Naive thymus-derived CD8-positive, alpha-beta T cell (primary cell): ENCODE measurements at regions not wholly inside any gene's neighbourhood (a gene's known extent, or its start where the extent isn't known, plus 50 kb on each side); places are given as distances from the start of the nearest gene placed in this dataset.
A peak's percentile ranks its signal among the peaks of the same experiment; 100 is the strongest.

Experiments
- ATAC-seq, 2 donors: fragments of 150-1000 bp; cut with Tn5 transposase in 1 of 2; sonication (Bioruptor Pico), chemical (Tn5 transposase) in 1 of 2; 1 replicate in 1 of 2; 2 replicates in 1 of 2; pipeline ENCODE4 v1.10.0; 2021; ENCODE audit warnings: mild to moderate bottlenecking in 2 of 2, moderate library complexity in 2 of 2
- POLR2A ChIA-PET: fragments of 350-600 bp; sonication (Branson Sonifier 250); formaldehyde crosslinking; loops from one replicate; lab custom pipeline; 2021; ENCODE audit warnings: antibody characterized with exemption; lab: Charles Lee
- DNase-seq, 10 donors: peaks; one replicate each; pipeline versions ENCODE4 v3.0.0 to v3.0.0-alpha.2; 2020 to 2022
- H3K27ac Mint-ChIP-seq, 10 donors: one replicate each; pipeline ENCODE4 v1.8.0; 2020 to 2022; ENCODE audit warnings: mild to moderate bottlenecking in 10 of 10, mixed read lengths in 10 of 10, moderate library complexity in 4 of 10, inconsistent platforms in 1 of 10
- H3K27me3 Mint-ChIP-seq, 5 donors: one replicate each; pipeline ENCODE4 v1.8.0; 2021 to 2022; ENCODE audit warnings: mixed read lengths in 5 of 5
- H3K36me3 Mint-ChIP-seq, 3 donors: one replicate each; pipeline ENCODE4 v1.8.0; 2020 to 2022; ENCODE audit warnings: mixed read lengths in 3 of 3, mild to moderate bottlenecking in 2 of 3, inconsistent platforms in 1 of 3
- H3K4me1 Mint-ChIP-seq, 4 donors: one replicate each; pipeline ENCODE4 v1.8.0; 2021 to 2022; ENCODE audit warnings: mixed read lengths in 4 of 4
- H3K4me3 Mint-ChIP-seq, 10 donors: one replicate each; pipeline ENCODE4 v1.8.0; 2020 to 2022; ENCODE audit warnings: mild to moderate bottlenecking in 10 of 10, mixed read lengths in 10 of 10, moderate library complexity in 6 of 10, inconsistent platforms in 1 of 10
- H3K9me3 Mint-ChIP-seq, 9 donors: one replicate each; pipeline ENCODE4 v1.8.0; 2020 to 2022; ENCODE audit warnings: mixed read lengths in 9 of 9, mild to moderate bottlenecking in 3 of 9, inconsistent platforms in 1 of 9, moderate library complexity in 1 of 9

GRCh38 chr11:110026858-110027626 is 66.2 kb upstream of the ZC3H12C start:
- Mint-ChIP-seq H3K4me3 (no peak overlapping the region), H3K27ac (peak overlapping the region in 1 of 10 donors; percentile 42), H3K36me3 (no peaks in the 10 kb centered on the region), H3K9me3 (peaks cover 0 to 16% (median 0%) of the 10 kb centered on the region in 9 donors), H3K27me3 (peaks cover 0 to 10% (median 3%) of the 10 kb centered on the region in 5 donors), H3K4me1 (peaks cover 0 to 10% (median 0%) of the 10 kb centered on the region in 4 donors)
- POLR2A ChIA-PET, result no interaction called here
- DNase-seq, result no peak
- ATAC-seq, result no peak

DNA sequence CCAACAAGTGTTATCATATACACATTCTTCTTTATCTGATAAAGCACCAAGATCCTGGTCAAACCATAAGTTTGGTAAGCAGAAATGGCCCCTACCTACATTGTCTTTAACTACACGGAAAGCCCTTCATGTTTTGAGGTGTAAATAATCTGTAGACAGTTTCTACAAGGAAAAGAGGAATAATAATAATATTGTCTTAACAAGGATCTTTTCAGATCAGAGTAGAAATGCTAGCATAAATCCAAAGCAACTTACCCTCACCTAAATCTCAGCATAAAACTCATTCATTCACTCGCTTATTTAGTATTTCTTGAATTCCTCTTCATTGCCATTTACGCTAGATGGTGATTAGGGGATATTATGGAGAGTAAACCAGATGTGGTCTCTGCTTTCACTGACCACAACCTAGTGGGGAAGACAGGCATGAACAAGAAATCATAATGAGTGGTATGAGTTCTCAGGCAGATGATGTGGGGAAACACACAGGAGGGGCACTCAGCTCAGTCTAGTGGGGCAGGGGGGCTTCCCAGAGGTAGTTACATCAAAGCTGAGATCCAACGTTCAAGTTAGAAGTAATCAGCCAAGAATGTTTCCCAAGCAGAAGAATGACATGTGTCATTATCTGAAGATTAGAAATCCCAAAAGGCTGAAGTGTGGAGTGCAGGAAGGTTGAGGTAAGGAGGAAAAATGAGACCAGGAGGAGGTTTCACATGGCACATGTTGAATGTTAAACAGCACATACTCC is 65.4 kb upstream of the ZC3H12C start:
- H3K27me3 Mint-ChIP-seq, result peaks cover 0 to 10% (median 1%) of the 10 kb centered on the region in 5 donors
- peak overlapping the region in 1 of 10 donors; percentile 42 for H3K27ac Mint-ChIP-seq
- DNase-seq (no peak), ATAC-seq (no peak)
- no peak overlapping the region for H3K4me3 Mint-ChIP-seq
- peaks cover 0 to 16% (median 0%) of the 10 kb centered on the region in 9 donors for H3K9me3 Mint-ChIP-seq
- peaks cover 0 to 10% (median 0%) of the 10 kb centered on the region in 4 donors for H3K4me1 Mint-ChIP-seq
- H3K36me3 Mint-ChIP-seq, result no peaks in the 10 kb centered on the region
- POLR2A ChIA-PET, result no interaction called here

- H3K36me3 Mint-ChIP-seq, result no peaks in the 10 kb centered on the region
- POLR2A ChIA-PET, result no interaction called here
- ATAC-seq (no peak), DNase-seq (no peak)
- no peak overlapping the region for H3K4me3 Mint-ChIP-seq
- no peak overlapping the region for H3K27ac Mint-ChIP-seq
- peaks cover 0 to 10% (median 0%) of the 10 kb centered on the region in 9 donors for H3K9me3 Mint-ChIP-seq
- peaks cover 0 to 3% (median 2%) of the 10 kb centered on the region in 5 donors for H3K27me3 Mint-ChIP-seq
- H3K4me1 Mint-ChIP-seq, result peaks cover 0 to 10% (median 0%) of the 10 kb centered on the region in 4 donors
These were observed 64.3 kb upstream of the ZC3H12C start for GRCh38 chr11:110028921-110029320.

DNA sequence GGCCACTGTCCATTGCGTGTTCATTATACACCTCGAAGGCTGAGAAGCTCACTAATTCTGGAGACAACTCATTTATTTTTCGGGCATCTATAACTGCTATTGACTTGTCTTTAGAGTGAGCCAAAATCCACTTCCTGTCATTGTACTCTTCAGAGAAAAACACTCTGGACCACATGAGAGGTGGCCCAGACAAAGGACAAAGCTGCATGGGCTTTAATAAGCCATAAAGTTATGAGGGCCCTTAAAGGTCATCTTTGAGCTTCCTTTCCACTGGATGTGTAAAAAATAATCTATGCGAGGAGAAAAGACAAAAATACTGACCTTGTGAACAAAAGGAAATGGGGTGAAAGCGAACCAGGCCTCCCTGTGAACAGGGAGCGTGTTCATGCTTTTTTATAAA is 63.5 kb upstream of the ZC3H12C start:
- no peak for ATAC-seq
- H3K36me3 Mint-ChIP-seq, result no peaks in the 10 kb centered on the region
- POLR2A ChIA-PET, result no interaction called here

GRCh38 chr11:110031171-110031570 is 62.0 kb upstream of the ZC3H12C start:
- POLR2A ChIA-PET, result no interaction called here
- peaks cover 0 to 11% (median 0%) of the 10 kb centered on the region in 5 donors for H3K27me3 Mint-ChIP-seq
- H3K9me3 Mint-ChIP-seq, result peaks cover 0 to 7% (median 0%) of the 10 kb centered on the region in 9 donors

More for the DNA sequence above, 63.5 kb upstream of the ZC3H12C start:
- Mint-ChIP-seq H3K4me3 (no peak overlapping the region), H3K4me1 (peaks cover 0 to 10% (median 0%) of the 10 kb centered on the region in 4 donors), H3K27me3 (peaks cover 0 to 6% (median 0%) of the 10 kb centered on the region in 5 donors), H3K9me3 (peaks cover 0 to 7% (median 0%) of the 10 kb centered on the region in 9 donors), H3K27ac (no peak overlapping the region)
- no peak for DNase-seq

DNA sequence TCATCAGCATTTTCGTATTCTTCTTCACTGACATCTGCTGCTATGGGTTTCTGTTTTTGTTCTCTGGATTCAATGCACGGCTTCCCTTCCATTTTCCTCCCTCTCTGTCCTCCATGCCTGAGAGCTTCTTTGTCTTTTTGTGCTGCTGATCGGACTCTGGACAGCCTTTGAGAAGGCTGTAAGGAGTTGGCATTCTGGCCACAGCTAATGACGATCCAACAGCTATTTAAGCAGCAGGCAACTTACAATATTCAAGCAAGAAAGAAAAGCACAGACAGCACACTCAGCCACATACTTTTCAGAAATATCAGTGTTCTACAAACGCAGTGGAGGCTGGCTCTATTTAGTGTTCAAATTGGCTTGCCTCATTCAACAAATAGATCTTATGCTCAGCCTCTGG is 60.9 kb upstream of the ZC3H12C start:
- peaks cover 0 to 7% (median 0%) of the 10 kb centered on the region in 4 donors for H3K4me1 Mint-ChIP-seq
- ATAC-seq (no peak), DNase-seq (no peak)
- H3K27ac Mint-ChIP-seq, result no peak overlapping the region
- no peaks in the 10 kb centered on the region for H3K36me3 Mint-ChIP-seq
- H3K9me3 Mint-ChIP-seq, result peaks cover 0 to 5% (median 0%) of the 10 kb centered on the region in 9 donors
- POLR2A ChIA-PET, result no interaction called here
- no peak overlapping the region for H3K4me3 Mint-ChIP-seq
- H3K27me3 Mint-ChIP-seq, result peaks cover 0 to 11% (median 0%) of the 10 kb centered on the region in 5 donors

More at GRCh38 chr11:110031171-110031570, 62.0 kb upstream of the ZC3H12C start:
- ATAC-seq, result no peak
- H3K27ac Mint-ChIP-seq, result no peak overlapping the region
- no peak for DNase-seq
- no peaks in the 10 kb centered on the region for H3K36me3 Mint-ChIP-seq
- H3K4me1 Mint-ChIP-seq, result peaks cover 0 to 10% (median 0%) of the 10 kb centered on the region in 4 donors
- H3K4me3 Mint-ChIP-seq, result no peak overlapping the region

GRCh38 chr11:110032957-110033570 is 60.1 kb upstream of the ZC3H12C start:
- Mint-ChIP-seq H3K4me3 (no peak overlapping the region), H3K27ac (no peak overlapping the region), H3K27me3 (peaks cover 0 to 9% (median 1%) of the 10 kb centered on the region in 5 donors), H3K36me3 (no peaks in the 10 kb centered on the region), H3K9me3 (no peaks in the 10 kb centered on the region), H3K4me1 (no peaks in the 10 kb centered on the region)
- no peak for ATAC-seq
- no peak for DNase-seq
- POLR2A ChIA-PET, result no interaction called here

DNA sequence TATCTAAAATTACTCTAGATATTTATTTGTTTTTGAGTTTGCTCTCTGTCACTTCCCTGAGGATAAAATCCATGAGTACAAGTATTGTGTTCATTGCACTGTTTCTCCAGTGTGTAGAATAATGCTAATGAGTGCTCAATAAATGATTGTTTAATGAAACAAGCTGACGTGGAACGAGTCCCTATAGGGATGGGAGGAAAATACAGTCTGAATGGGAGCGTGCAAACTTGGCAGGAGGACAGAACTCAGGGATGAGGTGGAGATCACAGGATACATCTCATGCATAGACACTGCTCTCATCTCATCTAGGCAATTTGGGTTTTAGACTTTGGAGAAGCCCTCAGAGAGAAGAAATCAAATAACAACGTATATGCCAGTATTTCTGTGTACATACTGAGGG is 58.4 kb upstream of the ZC3H12C start:
- no peak for ATAC-seq

DNA sequence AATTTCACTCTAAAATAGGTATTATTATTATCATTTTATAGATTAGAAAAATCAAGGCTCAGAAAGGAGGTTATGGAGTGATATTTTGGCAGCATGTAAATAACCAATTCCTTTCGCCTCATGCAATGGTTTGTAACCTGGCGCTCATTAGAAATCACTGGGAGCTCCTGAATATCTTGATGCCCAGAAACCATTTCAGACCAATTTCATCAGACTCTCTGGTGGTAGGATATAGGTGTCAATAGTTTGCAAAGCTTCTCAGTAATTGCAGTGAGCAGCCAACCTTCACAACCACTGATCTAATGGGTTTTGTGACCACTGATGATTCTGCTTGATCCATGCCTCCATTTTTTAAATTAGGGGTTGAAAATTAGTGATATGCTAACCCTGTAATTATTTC is 57.8 kb upstream of the ZC3H12C start:
- peaks cover 0 to 15% (median 6%) of the 10 kb centered on the region in 5 donors for H3K27me3 Mint-ChIP-seq
- H3K9me3 Mint-ChIP-seq, result no peaks in the 10 kb centered on the region
- H3K36me3 Mint-ChIP-seq, result no peaks in the 10 kb centered on the region
- H3K4me1 Mint-ChIP-seq, result no peaks in the 10 kb centered on the region
- DNase-seq (no peak), ATAC-seq (no peak)
- H3K4me3 Mint-ChIP-seq, result no peak overlapping the region
- POLR2A ChIA-PET, result no interaction called here
- no peak overlapping the region for H3K27ac Mint-ChIP-seq

More for the DNA sequence above, 58.4 kb upstream of the ZC3H12C start:
- Mint-ChIP-seq H3K36me3 (no peaks in the 10 kb centered on the region), H3K9me3 (no peaks in the 10 kb centered on the region), H3K4me1 (no peaks in the 10 kb centered on the region), H3K27me3 (peaks cover 0 to 15% (median 6%) of the 10 kb centered on the region in 5 donors), H3K27ac (no peak overlapping the region), H3K4me3 (no peak overlapping the region)
- POLR2A ChIA-PET, result no interaction called here
- no peak for DNase-seq

GRCh38 chr11:110038201-110038600 is 55.0 kb upstream of the ZC3H12C start:
- no peaks in the 10 kb centered on the region for H3K4me1 Mint-ChIP-seq
- H3K27ac Mint-ChIP-seq, result no peak overlapping the region
- DNase-seq, result no peak
- H3K4me3 Mint-ChIP-seq, result no peak overlapping the region
- peaks cover 0 to 4% (median 0%) of the 10 kb centered on the region in 9 donors for H3K9me3 Mint-ChIP-seq
- no peak for ATAC-seq
- H3K36me3 Mint-ChIP-seq, result no peaks in the 10 kb centered on the region
- POLR2A ChIA-PET, result no interaction called here
- H3K27me3 Mint-ChIP-seq, result peaks cover 3 to 30% (median 10%) of the 10 kb centered on the region in 5 donors
